ENCODE measurements at regions not wholly inside any gene's neighbourhood (a gene's known extent, or its start where the extent isn't known, plus 50 kb on each side); places are given as distances from the start of the nearest gene placed in this dataset.
"Not testable (repeated sequence)": the region's sequence is repeated elsewhere in the genome, so short reads cannot be mapped to it uniquely, and the experiment has no call there.

DNA sequence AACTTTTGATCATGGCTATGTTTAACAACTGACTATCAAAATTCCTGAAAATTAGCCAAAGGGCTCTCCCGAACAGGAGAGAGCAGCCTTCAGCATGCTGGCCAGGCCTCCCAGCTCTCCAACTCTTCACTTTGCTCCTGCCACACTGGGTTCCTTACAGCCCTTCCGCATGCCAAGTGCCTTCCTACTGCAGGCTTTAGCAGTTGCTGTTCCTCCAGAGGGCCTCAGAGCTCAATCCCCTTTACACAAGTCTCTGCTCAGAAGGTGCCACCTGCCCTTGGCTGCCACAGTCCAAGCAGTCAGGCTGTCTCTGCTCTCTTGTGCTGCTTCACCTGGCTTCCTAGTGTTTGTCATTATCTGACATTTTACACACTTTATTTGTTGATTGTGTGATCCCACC is 553.1 kb upstream of the PPP2R3A start:
- no peak for DNase-seq

DNA sequence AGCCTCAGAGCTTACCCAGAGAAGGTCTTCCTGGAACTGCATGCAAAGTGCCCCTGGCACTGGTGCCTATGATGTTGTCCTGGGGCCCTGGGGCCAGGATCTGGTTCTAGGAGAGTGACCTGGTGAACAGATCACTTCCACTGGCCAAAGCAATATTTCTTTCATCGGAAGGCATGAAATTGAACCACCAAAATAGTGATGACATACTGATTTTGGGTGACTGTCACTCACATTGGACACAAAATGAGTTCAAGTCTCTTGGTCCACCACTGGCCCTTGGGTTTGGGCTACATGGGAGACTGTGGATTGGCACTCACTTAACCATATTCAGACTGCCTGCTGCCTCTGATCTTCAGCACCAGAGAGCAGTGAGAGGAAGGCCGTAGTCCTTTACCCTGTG is 549.3 kb upstream of the PPP2R3A start:
- DNase-seq, result no peak

DNA sequence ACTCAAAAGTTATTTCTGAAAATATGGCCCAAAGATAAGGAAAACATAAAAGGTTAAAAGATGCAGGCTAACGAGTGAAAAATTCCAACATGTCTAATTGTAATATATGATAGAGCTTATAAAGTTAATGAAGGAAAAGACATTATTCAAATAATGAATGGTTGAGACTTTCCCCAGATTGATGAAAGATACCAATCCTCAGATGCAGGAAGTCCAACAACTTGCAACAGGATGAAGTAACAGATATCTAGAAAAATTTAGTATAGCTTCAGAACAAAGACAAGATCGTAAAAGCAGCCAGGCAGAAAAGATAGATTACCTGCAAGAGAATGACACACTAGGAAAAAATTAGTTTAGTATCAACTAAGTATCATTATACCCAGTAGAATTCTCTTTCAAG is 546.4 kb upstream of the PPP2R3A start:
- DNase-seq, result no peak

DNA sequence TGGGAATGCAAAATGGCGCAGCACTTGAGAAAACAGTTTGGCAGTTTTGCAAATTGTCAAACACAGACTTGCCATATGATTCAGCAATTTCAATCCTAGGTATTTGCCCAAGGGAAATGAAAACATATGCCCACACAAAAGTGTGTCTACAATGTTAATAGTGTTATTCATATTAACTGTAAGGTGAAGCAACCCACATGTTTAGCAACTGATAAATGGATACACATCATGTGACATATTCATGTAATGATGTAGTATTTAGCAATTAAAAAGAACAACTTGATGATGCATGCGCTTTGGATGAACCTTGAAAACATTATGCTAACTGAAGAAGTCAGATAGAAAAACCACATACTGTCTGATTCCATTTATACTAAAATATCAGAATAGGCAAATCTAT is 539.0 kb upstream of the PPP2R3A start:
- no peak for DNase-seq

DNA sequence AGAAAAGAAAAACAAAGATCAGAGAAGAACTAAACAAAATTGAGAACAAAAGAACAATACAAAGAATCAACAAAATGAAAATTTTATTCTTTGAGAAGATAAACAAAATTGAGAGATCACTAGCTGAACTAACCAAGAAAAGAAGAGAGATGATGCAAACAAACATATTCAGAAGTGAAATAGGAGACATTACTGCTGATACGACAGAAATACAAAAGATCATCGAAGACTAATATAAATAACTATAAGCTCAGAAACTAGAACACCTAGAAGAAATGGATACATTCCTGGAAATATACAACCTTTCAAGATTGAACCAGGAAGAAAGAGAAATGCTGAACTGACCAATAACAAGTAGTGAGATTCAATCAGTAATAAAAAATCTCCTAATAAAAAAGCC is 533.1 kb upstream of the PPP2R3A start:
- DNase-seq, result no peak

DNA sequence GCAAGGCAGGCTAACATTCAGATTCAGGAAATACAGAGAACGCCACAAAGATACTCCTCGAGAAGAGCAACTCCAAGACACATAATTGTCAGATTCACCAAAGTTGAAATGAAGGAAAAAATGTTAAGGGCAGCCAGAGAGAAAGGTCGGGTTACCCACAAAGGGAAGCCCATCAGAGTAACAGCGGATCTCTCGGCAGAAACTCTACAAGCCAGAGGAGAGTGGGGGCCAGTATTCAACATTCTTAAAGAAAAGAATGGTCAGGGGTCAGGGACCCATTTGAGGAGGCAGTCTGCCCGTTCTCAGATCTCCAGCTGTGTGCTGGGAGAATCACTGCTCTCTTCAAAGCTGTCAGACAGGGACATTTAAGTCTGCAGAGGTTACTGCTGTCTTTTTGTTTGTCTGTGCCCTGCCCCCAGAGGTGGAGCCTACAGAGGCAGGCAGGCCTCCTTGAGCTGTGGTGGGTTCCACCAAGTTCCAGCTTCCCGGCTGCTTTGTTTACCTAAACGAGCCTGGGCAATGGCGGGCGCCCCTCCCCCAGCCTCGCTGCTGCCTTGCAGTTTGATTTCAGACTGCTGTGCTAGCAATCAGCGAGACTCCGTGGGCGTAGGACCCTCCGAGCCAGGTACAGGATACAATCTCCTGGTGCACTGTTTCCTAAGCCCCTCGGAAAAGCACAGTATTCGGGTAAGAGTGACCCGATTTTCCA is 526.5 kb upstream of the PPP2R3A start:
- DNase-seq, result not testable (repeated sequence)

DNA sequence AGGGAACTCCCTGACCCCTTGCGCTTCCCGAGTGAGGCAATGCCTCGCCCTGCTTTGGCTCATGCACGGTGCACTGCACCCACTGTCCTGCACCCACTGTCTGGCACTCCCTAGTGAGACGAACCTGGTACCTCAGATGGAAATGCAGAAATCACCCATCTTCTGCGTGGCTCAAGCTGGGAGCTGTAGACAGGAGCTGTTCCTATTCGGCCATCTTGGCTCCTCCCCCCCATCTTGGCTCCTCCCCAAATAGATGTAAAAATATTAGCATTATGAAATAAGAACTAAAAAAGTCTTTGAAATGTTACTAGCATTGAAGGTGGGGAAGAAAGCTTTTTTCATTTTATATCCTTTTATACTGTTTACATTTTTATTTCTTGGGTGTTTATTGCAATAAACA is 525.9 kb upstream of the PPP2R3A start:
- not testable (repeated sequence) for DNase-seq

DNA sequence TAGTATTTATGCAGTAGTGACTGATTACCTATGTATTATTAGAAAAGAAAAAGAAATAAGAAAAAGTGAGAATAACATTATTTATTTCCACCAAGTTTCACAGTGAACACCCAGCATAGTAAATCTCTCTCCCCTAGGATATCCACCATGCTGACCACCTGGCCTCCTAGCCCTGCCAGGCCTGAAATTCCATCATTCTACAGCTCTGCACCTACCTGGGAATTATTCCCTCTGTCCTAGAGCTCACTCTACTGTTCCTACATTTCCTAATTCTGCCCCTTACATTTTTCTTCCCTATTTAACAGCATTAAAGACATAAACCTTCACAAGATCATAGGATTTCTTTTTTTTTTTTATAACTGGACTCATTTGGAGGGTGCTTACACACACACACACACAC is 525.3 kb upstream of the PPP2R3A start:
- no peak for DNase-seq

DNA sequence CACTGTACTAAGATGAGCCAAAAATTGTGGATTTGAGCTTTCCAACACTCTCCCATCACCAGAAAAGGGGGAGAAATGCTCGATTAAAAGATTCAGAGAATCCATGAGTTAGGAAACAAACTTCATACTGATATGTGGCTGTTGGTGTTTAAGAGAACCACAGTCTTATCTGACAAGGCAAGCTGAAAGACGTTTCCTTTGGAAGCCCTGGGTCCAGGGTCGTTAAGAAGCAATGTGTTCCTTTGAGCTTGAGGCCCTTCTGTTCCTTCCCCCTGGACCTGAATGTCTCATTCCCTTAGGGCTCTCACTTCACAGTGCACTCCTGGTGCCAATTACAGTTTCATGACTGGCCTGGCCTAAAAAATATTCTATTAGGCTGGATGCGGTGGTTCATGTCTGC is 524.8 kb upstream of the PPP2R3A start:
- no peak for DNase-seq

DNA sequence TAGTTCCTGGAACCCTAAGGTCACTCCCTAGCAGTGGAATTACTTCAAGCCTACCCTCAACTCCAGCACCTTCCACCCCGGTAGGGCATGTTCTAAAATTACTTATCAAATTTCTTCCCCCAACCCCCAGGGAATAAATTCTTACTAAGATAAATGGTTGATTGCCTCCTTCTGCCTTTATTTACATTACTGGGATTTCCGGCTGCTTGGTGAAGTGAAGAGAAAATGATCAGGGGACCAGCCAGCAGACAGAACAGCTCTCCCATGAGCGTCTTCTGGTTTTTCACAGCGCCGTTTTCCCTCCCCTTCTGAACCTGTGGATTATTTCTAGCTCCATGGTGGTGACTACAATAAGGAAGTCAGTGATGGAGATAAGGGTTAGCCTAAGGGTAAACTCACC is 521.5 kb upstream of the PPP2R3A start:
- DNase-seq, result no peak

DNA sequence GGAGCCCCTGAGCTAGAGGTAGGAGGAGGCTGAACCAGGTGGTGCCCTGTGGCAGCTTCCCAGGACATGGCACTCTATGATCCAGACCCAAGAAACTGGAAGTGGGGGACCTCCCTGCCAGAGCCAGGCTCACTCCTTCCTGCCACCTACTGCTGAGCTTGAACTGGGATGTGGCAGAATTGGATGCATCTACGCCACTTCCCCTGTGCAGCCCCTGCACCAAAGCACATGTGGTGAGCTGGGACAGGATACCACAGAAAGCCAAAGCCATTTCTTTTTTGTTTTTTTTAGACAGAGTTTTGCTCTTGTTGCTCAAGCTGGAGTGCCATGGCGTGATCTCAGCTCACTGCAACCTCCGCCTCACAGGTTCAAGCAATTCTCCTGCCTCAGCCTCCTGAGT is 518.0 kb upstream of the PPP2R3A start:
- DNase-seq, result no peak

DNA sequence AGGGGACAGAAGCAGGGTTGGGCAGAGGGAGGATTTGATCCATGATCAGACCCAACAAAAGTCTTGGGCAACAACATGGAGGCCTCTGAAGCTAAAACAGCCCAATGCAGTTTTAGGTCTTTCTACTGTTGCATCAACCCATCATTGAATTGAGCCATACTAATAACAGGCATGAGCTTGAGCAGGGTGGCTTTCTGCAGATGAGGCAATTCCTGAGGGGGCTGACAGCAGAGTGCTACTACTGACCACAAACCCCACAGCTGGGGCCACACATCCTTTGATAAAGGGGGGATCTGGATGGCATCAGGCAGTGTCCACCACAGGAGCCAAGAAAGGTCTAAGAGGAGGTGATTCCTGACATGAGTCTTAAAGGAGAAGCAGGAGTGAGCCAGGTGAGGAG is 517.0 kb upstream of the PPP2R3A start:
- no peak for DNase-seq

DNA sequence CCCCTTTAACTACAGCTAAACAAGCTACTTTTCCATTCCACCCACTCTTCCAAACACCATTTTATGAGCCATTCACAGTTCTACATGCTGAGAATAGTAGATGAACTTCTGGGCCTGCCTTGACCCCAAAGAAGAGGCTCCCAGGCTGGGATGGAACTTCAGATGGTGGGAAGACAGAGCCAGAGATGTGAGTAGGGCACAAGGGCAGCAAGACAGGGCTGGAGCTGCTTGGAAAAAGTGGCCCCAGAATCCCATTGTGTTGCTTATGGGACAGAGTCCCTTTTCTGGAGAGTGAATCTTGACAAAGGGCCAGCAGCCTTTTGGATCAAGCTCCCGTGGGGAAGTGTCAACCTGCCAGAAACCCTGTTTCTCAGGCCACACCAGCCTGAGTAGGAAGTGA is 516.5 kb upstream of the PPP2R3A start:
- no peak for DNase-seq

DNA sequence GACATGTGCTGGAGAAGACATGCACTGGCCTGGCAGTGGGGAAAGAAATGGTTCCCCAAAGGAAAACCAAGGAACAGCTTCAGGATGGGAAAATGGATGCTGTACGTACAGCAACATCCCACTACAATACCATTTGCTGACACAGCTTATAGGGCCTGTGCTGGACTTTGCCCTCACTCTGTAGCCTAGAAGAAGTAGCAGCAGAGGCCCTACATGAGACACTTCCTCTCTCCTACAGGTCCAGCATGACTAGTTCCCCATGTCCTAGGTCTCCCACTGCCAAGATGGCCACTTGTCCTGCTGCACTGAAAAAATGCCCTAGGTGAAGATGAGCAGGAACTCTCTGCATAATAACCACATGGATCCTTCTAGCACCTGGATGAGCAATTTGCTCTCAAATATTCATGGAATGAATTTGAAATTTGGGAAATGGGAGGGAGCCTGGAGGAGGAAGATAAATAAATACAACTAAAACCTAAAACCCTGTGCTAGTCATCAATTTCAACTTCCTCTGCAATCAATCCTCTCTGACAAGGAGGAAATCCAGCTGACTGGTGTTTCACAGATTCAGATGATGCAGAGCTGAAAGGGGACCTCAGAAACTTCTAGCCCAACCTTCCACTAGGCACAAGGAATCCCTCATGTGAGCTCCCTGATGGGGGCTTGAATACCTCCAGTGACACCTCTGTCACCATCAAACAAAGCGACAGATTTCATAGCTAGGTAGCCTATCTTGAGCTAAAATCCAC is 514.3 kb upstream of the PPP2R3A start:
- no peak for DNase-seq

DNA sequence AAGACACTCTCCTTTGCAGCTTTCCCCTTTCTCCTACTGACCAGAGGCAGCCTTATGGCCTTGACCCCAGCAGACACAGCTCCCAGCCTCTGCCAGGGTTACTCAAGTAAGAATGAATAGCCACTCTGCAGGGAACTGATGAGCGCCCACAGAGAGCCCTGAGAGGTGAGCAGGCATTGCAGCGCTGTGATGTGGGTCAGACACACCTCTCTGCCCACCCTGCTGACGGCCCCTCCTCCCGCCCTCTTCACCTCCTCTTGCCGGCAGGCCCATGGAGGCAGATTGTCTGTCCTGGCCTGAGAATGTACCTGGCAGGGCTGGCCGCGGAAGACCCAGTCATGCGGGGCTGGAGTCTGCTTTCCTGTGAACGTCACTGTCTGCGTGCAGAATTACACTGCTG is 512.6 kb upstream of the PPP2R3A start:
- no peak for DNase-seq

DNA sequence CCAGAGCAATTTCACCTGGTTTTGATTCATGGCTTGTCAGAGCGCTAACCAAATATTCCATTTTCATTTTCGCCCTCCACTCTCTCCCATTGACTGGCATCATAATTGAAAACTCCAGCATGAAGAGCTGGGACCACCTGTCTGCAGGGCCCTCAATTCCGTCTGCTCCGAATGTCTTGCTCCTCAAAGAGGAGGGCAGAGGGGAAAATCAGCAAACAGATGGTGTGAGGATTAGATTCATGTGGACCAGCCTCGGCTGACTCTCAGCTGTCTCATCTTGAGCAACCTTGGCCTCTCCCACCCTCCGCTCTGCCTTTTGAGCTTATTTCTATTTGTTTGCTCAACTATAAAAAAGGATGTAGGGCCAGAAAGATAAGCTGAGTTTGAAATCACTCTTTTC is 512.2 kb upstream of the PPP2R3A start:
- no peak for DNase-seq

DNA sequence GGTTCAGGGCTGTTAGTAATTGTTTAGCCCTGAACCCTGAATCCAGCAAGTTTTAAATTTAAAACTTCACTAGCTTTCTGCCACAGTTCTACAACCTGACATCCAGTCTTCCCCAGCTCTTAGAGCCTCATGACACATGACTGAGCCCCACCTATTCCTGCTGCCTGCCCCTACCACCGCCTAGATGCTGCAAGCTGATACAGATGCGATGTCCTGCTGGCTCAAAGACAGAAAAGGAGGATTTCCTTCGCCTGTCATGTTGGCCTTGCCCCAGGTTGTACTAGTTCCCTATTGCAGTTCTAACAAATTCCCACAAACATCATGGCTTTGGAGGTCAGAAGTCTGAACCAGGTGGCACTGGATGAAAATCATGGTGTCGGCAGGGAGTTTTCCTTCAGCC is 510.6 kb upstream of the PPP2R3A start:
- no peak for DNase-seq

DNA sequence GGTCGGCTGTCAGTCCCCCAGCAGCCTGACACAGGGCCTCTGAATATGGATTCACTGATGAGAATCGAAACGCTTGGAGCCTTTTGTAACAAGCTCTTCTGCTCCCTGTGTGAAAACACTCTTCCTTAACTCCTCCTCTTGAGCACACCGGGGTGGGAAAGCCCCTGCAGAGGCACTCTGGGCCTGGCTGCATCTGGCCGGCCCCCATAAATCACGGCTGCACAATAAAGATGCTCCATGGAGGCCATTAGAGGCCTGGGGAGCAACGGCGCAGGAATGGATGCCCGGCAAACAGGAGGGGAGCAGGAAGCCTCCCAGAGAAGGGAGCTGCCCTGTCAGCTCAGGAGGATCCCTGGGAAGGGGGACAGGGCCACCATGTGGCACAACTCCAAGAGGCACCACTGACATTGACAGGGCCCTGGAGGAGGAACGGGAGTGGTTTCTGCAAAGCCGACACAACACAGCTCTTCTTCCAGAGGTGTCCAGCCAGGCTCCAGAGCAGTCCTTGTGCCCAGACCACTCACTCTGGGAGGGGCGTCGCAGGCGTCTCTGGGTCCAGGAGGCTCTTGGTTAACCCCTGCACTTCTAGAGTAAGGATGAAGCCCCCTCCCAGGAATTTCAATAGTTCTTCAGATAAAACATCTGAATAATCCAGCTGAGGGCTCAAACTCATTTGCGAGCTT is 509.3 kb upstream of the PPP2R3A start:
- DNase-seq, result no peak

DNA sequence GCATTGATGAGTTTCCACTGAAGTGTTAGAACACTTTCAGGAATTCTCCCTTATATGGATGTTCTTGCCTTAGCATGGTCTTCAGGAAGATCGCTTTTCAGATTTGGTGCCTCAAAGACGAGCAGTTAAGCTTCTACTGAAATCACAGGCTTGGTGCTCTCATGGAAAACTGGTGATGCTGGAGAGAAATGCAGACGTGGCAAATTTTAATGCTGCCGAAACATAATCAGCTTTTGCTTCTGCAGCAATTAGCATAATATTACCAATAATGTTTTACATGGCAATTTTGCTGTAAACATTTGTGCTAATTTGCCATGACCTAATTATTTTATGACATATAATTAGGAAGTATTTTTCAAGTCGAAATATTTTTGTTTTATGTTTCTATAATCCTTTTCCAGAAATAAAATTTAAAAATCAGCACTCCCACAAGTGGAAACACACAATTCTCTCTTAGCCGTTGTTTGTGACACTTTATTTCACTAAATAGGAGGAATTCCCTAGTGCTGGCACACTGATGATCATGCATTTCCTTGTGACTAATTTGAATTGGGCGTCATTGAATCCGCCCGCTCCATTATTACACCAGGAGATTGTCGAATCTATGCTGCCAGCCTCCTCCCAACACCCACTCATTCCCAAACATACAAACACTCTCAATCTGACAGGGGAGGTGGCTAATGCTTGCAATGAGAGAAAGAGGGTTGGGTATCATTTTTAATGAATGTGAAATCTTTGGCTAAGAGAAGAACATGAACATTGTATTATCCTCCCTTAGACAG is 506.8 kb upstream of the PPP2R3A start:
- no peak for DNase-seq

DNA sequence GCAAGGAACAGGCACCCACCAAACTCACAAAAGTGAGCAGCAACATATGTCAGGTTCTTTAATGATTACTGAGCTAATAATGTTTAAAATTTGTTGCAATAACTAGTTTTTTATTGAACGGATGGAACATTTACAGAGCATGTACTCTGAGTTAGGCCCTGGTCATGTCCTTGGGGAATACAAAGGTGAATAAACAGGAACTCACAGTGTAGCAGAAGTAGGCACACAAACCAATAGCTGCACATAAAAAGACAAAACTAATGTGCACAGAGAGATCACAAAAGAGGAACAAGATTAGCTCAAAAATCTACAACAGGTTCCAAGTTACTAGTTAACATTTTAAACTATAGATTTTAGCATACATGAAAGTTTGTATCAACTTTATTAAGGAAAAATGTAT is 505.3 kb upstream of the PPP2R3A start:
- no peak for DNase-seq

DNA sequence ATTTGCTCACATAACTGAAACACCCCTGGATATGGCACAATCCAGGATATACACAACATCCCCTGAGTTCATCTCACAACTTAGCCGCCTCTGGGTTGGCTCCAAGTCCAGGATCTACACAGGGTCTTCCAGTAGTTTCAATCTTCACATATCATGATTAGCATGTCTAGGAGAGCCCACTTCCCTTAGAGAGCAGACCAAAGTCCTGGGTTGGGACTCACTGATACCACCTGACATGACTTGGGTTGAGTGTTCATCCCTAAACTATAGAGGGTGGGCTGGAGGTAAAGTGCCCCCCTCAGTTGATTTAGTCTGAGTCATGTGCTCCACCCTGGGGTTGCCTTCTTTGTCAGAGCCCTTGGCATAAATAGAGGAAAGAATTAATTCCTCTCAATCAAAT is 493.6 kb upstream of the PPP2R3A start:
- DNase-seq, result no peak

DNA sequence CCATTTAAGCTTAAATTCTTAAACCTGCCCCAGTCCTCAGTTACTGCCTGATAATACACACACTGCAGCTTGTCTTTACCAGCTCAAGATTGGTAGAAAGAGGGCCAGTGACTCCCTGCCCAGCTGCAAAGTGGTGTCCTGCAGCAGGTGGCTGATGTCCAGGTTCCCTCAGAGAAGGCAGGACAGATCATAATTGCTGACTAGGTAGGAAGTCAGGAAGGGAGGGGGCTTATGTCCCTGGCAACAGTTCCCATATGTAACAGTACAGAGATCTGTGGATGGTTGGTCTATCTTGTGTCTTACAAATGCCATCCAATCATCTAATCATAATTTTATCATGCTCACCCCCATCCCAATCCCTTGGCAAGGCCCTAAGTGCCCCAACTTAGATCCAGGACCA is 492.1 kb upstream of the PPP2R3A start:
- no peak for DNase-seq

DNA sequence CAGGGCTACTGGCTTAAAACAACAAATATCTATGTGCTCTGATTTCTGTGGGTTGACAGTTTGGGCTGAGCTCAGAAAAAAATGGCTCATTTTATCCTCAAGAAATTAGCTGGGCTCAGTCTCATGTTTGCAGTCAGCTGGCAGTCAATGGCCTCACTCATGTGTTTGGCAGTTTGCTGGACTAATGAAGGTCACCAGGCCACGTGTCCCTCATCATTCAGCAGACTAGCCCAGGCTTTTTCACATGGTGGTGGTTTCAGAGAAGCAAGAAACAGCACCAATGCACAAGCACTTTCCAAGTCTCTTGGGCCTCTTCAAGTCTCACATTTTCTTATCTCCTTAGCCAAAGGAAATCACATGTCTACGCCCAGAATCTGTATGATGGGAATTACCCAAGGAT is 478.3 kb upstream of the PPP2R3A start:
- DNase-seq, result no peak
